K562 (cell line): ENCODE measurements at regions not wholly inside any gene's neighbourhood (a gene's known extent, or its start where the extent isn't known, plus 50 kb on each side); places are given as distances from the start of the nearest gene placed in this dataset.

Experiments
- ATAC-seq: fragments of 200-7000 bp; cut with Tn5 transposase; 3 replicates; pipeline ENCODE4 v1.9.1; 2020; ENCODE audit warnings: moderate library complexity
- BruUV-seq: library from RNA; stranded (reverse); fragments of 400-500 nt; replicated peaks from 2 replicates; lab custom pipeline; 2021; lab: Mats Ljungman, UMichigan
- CTCF ChIA-PET: fragments of 300-600 bp; formaldehyde crosslinking; extraction: SDS; loops from one replicate; lab custom pipeline; 2021; ENCODE audit warnings: low intra/inter-chr PET ratio; lab: Yijun Ruan, JAX
- POLR2A ChIA-PET: fragments of 300-600, 350-650 bp; sonication (Branson Sonifier 250); formaldehyde crosslinking; extraction: SDS; loops from one replicate; lab custom pipeline; 2021; ENCODE audit warnings: antibody characterized with exemption, inconsistent platforms; lab: Yijun Ruan, JAX
- DNase-seq, 4 experiments: peaks; one replicate each; pipeline versions ENCODE4 v3.0.0 to v3.0.0-alpha.2; 2011 to 2018; ENCODE audit warnings: low spot score in 3 of 4, mixed read lengths in 3 of 4; ENCODE audit errors: extremely low read depth in 1 of 4
- FAIRE-seq: peaks from 2 replicates; lab custom pipeline; 2011; peaks lifted over from hg19 to GRCh38; lab: Jason Lieb, UNC
- H2AFZ ChIP-seq: 2 replicates; pipeline ENCODE4 v1.6.0; 2011; ENCODE audit warnings: low read depth, low read length, control low read depth, inconsistent platforms
- H3K27ac ChIP-seq: fragments of 200-600 bp; 3 replicates; pipeline ENCODE4 v1.8.0; 2011; ENCODE audit warnings: low read depth, mild to moderate bottlenecking, control low read depth, inconsistent platforms, low read length, moderate library complexity, mixed read lengths; ENCODE audit errors: extremely low read depth
- H3K27me3 ChIP-seq, 2 experiments: fragments of 300-600 bp in 1 of 2; 2 replicates in 1 of 2; 3 replicates in 1 of 2; pipeline versions ENCODE4 v1.6.0 to v1.8.0; 2011; ENCODE audit warnings: inconsistent platforms in 2 of 2, low read length in 2 of 2, mild to moderate bottlenecking in 1 of 2, mixed read lengths in 1 of 2, moderate library complexity in 1 of 2; ENCODE audit not compliant: control insufficient read depth in 2 of 2, insufficient read depth in 2 of 2
- H3K36me3 ChIP-seq: fragments of 300-600 bp; 3 replicates; pipeline ENCODE4 v1.8.0; 2011; ENCODE audit warnings: mild to moderate bottlenecking, low read length, inconsistent platforms; ENCODE audit not compliant: control insufficient read depth, insufficient read depth
- H3K4me1 ChIP-seq, 2 experiments: fragments of 200-600 bp in 1 of 2; replicated peaks in 1 of 2; 2 replicates in 1 of 2; 3 replicates in 1 of 2; pipeline versions ENCODE4 v1.5.1 to v1.8.0; 2011; ENCODE audit warnings: inconsistent platforms in 2 of 2, low read length in 2 of 2, mild to moderate bottlenecking in 1 of 2, mixed read lengths in 1 of 2, moderate library complexity in 1 of 2; ENCODE audit not compliant: control insufficient read depth in 2 of 2, insufficient read depth in 2 of 2
- H3K4me2 ChIP-seq: 2 replicates; pipeline ENCODE4 v1.6.1; 2011; ENCODE audit warnings: low read length, control low read depth, inconsistent platforms, mixed read lengths; ENCODE audit not compliant: insufficient read depth
- H3K4me3 ChIP-seq: fragments of 200-600 bp; sonication (generic), shearing (Covaris generic); 2 replicates; pipeline ENCODE4 v1.5.1; 2016; ENCODE audit warnings: control low read depth, inconsistent platforms
- H3K79me2 ChIP-seq: fragments of 200-600 bp; 3 replicates; pipeline ENCODE4 v1.8.0; 2011; ENCODE audit warnings: low read length, inconsistent platforms; ENCODE audit not compliant: control insufficient read depth, insufficient read depth
- H3K9ac ChIP-seq, 2 experiments: 2 replicates each; pipeline versions ENCODE4 v1.6.0 to v1.6.1; 2011; ENCODE audit warnings: low read depth in 2 of 2, low read length in 2 of 2, control low read depth in 1 of 2, inconsistent platforms in 1 of 2, mild to moderate bottlenecking in 1 of 2, mixed read lengths in 1 of 2; ENCODE audit not compliant: insufficient read depth in 1 of 2
- H3K9me1 ChIP-seq: one replicate; pipeline ENCODE4 v1.6.0; 2011; ENCODE audit warnings: inconsistent platforms, mild to moderate bottlenecking, low read length, moderate library complexity; ENCODE audit not compliant: control insufficient read depth, insufficient read depth
- H3K9me3 ChIP-seq: replicated peaks from 2 replicates; pipeline ENCODE4 v1.5.1; 2011; ENCODE audit warnings: low read depth, low read length, inconsistent platforms; ENCODE audit not compliant: control insufficient read depth, insufficient read depth
- H4K20me1 ChIP-seq: replicated peaks from 2 replicates; pipeline ENCODE4 v1.6.1; 2011; ENCODE audit warnings: low read length, inconsistent platforms, mixed read lengths; ENCODE audit not compliant: control insufficient read depth, insufficient read depth
- CBX8 ChIP-seq: fragments of 200-600 bp; sonication (generic); IDR thresholded peaks from 2 replicates; pipeline ENCODE4 v1.6.1; 2012; ENCODE audit warnings: borderline replicate concordance, mixed run types, low read depth, mild to moderate bottlenecking, moderate library complexity, mixed read lengths, low read length, control low read depth, inconsistent platforms; ENCODE audit not compliant: poor library complexity, severe bottlenecking; ENCODE audit errors: extremely low read depth
- KHSRP ChIP-seq: fragments of 450-650 bp; IDR thresholded peaks from 2 replicates; pipeline ENCODE4 v1.6.1; 2017
- MCM2 ChIP-seq: fragments of 450-650 bp; IDR thresholded peaks from 2 replicates; pipeline ENCODE4 v1.6.1; 2017; ENCODE audit warnings: low read depth, mild to moderate bottlenecking
- MCM7 ChIP-seq, 2 experiments: fragments of 450-650 bp; IDR thresholded peaks; 2 replicates each; pipeline ENCODE4 v1.6.1; 2016 to 2018
- NFXL1 ChIP-seq: fragments of 450-650 bp; formaldehyde crosslinking; IDR thresholded peaks from 2 replicates; pipeline ENCODE4 v1.4.0; 2021; ENCODE audit warnings: mild to moderate bottlenecking
- NR2C2 ChIP-seq, 2 experiments: fragments of 200-800 bp in 1 of 2; sonication (Bioruptor generic) in 1 of 2; sonication (generic) in 1 of 2; formaldehyde crosslinking in 1 of 2; IDR thresholded peaks; 2 replicates each; pipeline versions ENCODE4 v1.6.1 to v1.8.0; 2016 to 2022; ENCODE audit warnings: mild to moderate bottlenecking in 1 of 2, missing compliant biosample characterization in 1 of 2, missing genetic modification characterization in 1 of 2, missing genetic modification reagents in 1 of 2
- PCBP2 ChIP-seq: fragments of 200-400 bp; formaldehyde crosslinking; IDR thresholded peaks from 2 replicates; pipeline ENCODE4 v1.6.1; 2018; ENCODE audit warnings: low read length, low read depth, mild to moderate bottlenecking, moderate library complexity; ENCODE audit not compliant: poor library complexity, severe bottlenecking
- PHF21A ChIP-seq: fragments of 450-650 bp; IDR thresholded peaks from 2 replicates; pipeline ENCODE4 v1.6.1; 2017; ENCODE audit warnings: low read depth, borderline replicate concordance
- PML ChIP-seq: IDR thresholded peaks from 2 replicates; pipeline ENCODE4 v1.6.1; 2012; ENCODE audit warnings: low read length, inconsistent platforms
- RBM39 ChIP-seq: fragments of 200-400 bp; formaldehyde crosslinking; optimal IDR thresholded peaks from 2 replicates; pipeline ENCODE3; 2018; ENCODE audit warnings: low read depth, low read length
- RFX5 ChIP-seq: IDR thresholded peaks from 2 replicates; pipeline ENCODE4 v1.6.1; 2011; ENCODE audit warnings: low read depth, mild to moderate bottlenecking, improper control_type of control experiment, low read length
- RNF219 ChIP-seq: fragments of 250-450 bp; sonication (Bioruptor Pico); IDR thresholded peaks from 2 replicates; pipeline ENCODE4 v1.5.0; 2022; ENCODE audit warnings: mild to moderate bottlenecking
- SMARCE1 ChIP-seq: fragments of 450-650 bp; IDR thresholded peaks from 2 replicates; pipeline ENCODE4 v1.7.1; 2016; ENCODE audit warnings: mild to moderate bottlenecking
- SUPT5H ChIP-seq: fragments of 450-650 bp; IDR thresholded peaks from 2 replicates; pipeline ENCODE4 v1.6.1; 2016
- TAL1 ChIP-seq: fragments of 450-650 bp; IDR thresholded peaks from 2 replicates; pipeline ENCODE4 v1.6.1; 2016; ENCODE audit warnings: mild to moderate bottlenecking
- TCF7L2 ChIP-seq: fragments of 150-350 bp; IDR thresholded peaks from 2 replicates; pipeline ENCODE4 v1.6.1; 2016; ENCODE audit warnings: low read depth, mild to moderate bottlenecking, low read length, moderate library complexity
- TCFL5 ChIP-seq: fragments of 250-450 bp; sonication (Bioruptor Pico); conservative IDR thresholded peaks from 2 replicates; pipeline ENCODE4 v1.6.1; 2021; ENCODE audit warnings: mild to moderate bottlenecking, moderate library complexity, matching md5 sums
- ZNF217 ChIP-seq: sonication (generic); formaldehyde crosslinking; IDR thresholded peaks from 2 replicates; pipeline ENCODE4 v1.8.0; 2022; ENCODE audit warnings: mild to moderate bottlenecking, missing genetic modification reagents
- ZNF232 ChIP-seq: sonication (generic); formaldehyde crosslinking; IDR thresholded peaks from 2 replicates; pipeline ENCODE4 v1.8.0; 2022; ENCODE audit warnings: mild to moderate bottlenecking, missing genetic modification reagents
- ZNF668 ChIP-seq: fragments of 250-450 bp; sonication (Bioruptor Pico); IDR thresholded peaks from 2 replicates; pipeline ENCODE4 v1.8.0; 2022; ENCODE audit warnings: mild to moderate bottlenecking, inconsistent platforms
- in situ Hi-C: fragments of 300-500 bp; cut with MboI; formaldehyde crosslinking; loops from 4 replicates; pipeline ENCODE4 v1.15.0; 2018; ENCODE audit warnings: inconsistent platforms, mixed read lengths
- intact Hi-C: fragments of 100-400 bp; cut with micrococcal nuclease; formaldehyde crosslinking; loops from 2 replicates; pipeline ENCODE4 v1.14.2; 2022

- Histone ChIP-seq H3K4me3 (no peak overlapping the region), H3K36me3 (no peaks in the 10 kb centered on the region), H3K27ac (no peak overlapping the region), H2AFZ (no peak overlapping the region), H3K9me3 (no peaks in the 10 kb centered on the region; the same call in 1 of the 2 replicates), H3K9ac (no peak overlapping the region), H3K4me2 (no peak overlapping the region), H3K9me1 (no peaks in the 10 kb centered on the region), H3K4me1 (no peaks in the 10 kb centered on the region), H4K20me1 (no peaks in the 10 kb centered on the region), H3K27me3 (no peaks in the 10 kb centered on the region), H3K79me2 (no peaks in the 10 kb centered on the region)
- POLR2A ChIA-PET, result no interaction called here
- no peak for FAIRE-seq
- CTCF ChIA-PET, result no interaction called here
- no peak for TF ChIP-seq ZNF668 (CRISPR knock-in tag)
- TF ChIP-seq PML, result no peak
- no peak for TF ChIP-seq PCBP2
- no peak for TF ChIP-seq CBX8
- no peak for TF ChIP-seq TCFL5 (CRISPR knock-in tag)
- no peak for TF ChIP-seq NR2C2 (CRISPR knock-in tag; IDR thresholded peaks at IDR 0.05)
- no peak for TF ChIP-seq NR2C2 (tag; IDR thresholded peaks at IDR 0.05)
- no peak for TF ChIP-seq RNF219
- TF ChIP-seq RFX5, result no peak
- TF ChIP-seq ZNF232 (CRISPR knock-in tag), result no peak
- no peak for TF ChIP-seq PHF21A
- TF ChIP-seq TAL1, result no peak
- TF ChIP-seq KHSRP, result no peak
- TF ChIP-seq RBM39, result no peak
- TF ChIP-seq TCF7L2, result no peak
- no peak for TF ChIP-seq ZNF217 (CRISPR knock-in tag)
- TF ChIP-seq MCM2, result no peak
- no peak for TF ChIP-seq MCM7 (IDR thresholded peaks at IDR 0.05)
- no peak for TF ChIP-seq NFXL1
- no peak for TF ChIP-seq SUPT5H
- no peak for TF ChIP-seq SMARCE1
- no peak for DNase-seq
- in situ Hi-C loops (no loop called here), intact Hi-C loops (no loop called here)
- ATAC-seq, result no peak
- no TSS peak for BruUV-seq
Observed at GRCh38 chr7:123057911-123058310, 62.4 kb upstream of the TAS2R16 start.
